ENCODE measurements at regions not wholly inside any gene's neighbourhood (a gene's known extent, or its start where the extent isn't known, plus 50 kb on each side); places are given as distances from the start of the nearest gene placed in this dataset.

DNA sequence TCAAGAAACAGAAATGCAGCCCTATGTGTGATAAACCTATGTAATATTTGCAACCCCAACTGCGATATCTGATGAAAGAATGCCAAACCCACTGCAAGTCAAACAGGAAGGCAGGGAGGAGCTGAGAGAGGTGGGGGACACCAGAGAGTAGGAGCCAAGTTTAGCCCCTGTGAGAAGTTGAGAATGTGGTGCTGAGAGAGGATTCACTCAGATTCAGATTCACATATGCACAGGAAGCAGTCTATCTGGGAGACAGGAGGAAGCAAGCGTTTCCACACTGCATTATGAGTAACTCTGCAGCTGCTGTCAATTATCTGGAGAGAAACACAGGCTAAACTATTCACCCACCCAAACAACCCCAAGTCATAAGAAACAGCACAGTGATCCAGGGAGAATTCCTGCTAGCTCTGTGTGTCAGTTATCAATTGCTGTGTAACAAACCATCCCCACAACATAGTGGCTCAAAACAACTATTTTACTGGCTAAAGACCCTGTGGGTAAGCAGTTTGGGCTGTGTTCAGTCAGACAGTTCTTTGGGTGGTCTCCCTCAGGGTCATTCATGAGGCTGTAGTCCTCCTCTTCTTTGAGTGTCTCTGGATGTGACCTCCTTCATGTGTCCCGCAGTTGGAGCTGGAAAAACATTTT, 161.9 kb upstream of the RAI14 start:
- H3K27ac ChIP-seq (ENCODE audit: low read length): no peak overlapping the region
- no peaks in the 10 kb centered on the region for H3K27me3 ChIP-seq (ENCODE audit: insufficient read depth, low read length)
- H3K9me3 ChIP-seq (ENCODE audit: insufficient read depth, low read depth, low read length): no peaks in the 10 kb centered on the region
- no peak overlapping the region for H3K9ac ChIP-seq (ENCODE audit: low read depth, low read length)
- peaks cover 17% of the 10 kb centered on the region for H3K4me1 ChIP-seq (ENCODE audit: insufficient read depth, low read length)
- no peaks in the 10 kb centered on the region for H3K36me3 ChIP-seq (ENCODE audit: insufficient read depth, low read depth, low read length)
- no peak overlapping the region for H3K4me3 ChIP-seq (ENCODE audit: low read length)

DNA sequence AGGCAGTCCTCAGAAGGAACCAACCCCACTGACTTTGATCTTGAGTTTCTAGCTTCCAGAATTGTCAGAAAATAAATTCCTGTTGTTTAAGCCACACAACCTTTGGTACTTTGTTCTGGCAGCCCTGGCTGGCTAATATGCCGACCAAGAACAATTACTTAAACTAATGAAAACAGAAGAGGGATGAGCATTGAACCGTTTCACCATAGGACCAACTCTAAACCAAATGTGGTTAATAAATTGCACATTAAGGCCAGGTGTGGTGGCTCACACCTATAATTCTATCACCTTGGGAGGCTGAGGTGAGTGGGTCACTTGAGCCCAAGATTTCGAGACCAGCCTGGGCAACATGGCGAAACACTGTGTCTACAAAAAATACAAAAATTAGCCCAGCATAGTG, 160.9 kb upstream of the RAI14 start:
- no peak overlapping the region for H3K4me3 ChIP-seq (ENCODE audit: low read length)
- H3K27ac ChIP-seq (ENCODE audit: low read length): no peak overlapping the region
- H3K27me3 ChIP-seq (ENCODE audit: insufficient read depth, low read length): no peaks in the 10 kb centered on the region
- no peak overlapping the region for H3K9ac ChIP-seq (ENCODE audit: low read depth, low read length)
- no peaks in the 10 kb centered on the region for H3K36me3 ChIP-seq (ENCODE audit: insufficient read depth, low read depth, low read length)
- no peaks in the 10 kb centered on the region for H3K9me3 ChIP-seq (ENCODE audit: insufficient read depth, low read depth, low read length)
- H3K4me1 ChIP-seq (ENCODE audit: insufficient read depth, low read length): peaks cover 16% of the 10 kb centered on the region

DNA sequence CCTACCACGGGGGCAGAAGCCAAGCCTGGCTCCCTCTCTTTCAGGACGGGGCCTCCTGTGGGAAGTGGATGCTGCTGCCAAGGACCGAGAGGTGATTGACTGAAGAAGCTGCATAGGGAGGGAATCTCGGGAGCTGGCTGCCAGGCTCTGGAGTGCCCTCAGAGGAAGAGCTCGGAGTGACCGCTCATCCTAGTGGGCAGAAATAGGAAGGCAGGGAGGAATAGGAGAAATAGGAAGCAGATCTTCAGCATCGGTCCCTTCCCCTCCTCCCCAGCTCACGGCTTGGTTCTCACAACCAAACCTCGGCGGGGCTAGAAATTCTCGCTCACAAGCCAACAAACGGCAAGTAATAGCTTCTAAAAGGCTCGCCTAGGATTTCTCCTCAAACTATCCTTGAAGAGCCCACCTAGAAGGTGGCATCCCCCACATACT, 159.9 kb upstream of the RAI14 start:
- Histone ChIP-seq H3K9me3 (ENCODE audit: insufficient read depth, low read depth, low read length) (no peaks in the 10 kb centered on the region), H3K4me3 (ENCODE audit: low read length) (no peak overlapping the region), H3K27me3 (ENCODE audit: insufficient read depth, low read length) (no peaks in the 10 kb centered on the region), H3K36me3 (ENCODE audit: insufficient read depth, low read depth, low read length) (no peaks in the 10 kb centered on the region), H3K4me1 (ENCODE audit: insufficient read depth, low read length) (peaks cover 9% of the 10 kb centered on the region), H3K9ac (ENCODE audit: low read depth, low read length) (no peak overlapping the region), H3K27ac (ENCODE audit: low read length) (no peak overlapping the region)

DNA sequence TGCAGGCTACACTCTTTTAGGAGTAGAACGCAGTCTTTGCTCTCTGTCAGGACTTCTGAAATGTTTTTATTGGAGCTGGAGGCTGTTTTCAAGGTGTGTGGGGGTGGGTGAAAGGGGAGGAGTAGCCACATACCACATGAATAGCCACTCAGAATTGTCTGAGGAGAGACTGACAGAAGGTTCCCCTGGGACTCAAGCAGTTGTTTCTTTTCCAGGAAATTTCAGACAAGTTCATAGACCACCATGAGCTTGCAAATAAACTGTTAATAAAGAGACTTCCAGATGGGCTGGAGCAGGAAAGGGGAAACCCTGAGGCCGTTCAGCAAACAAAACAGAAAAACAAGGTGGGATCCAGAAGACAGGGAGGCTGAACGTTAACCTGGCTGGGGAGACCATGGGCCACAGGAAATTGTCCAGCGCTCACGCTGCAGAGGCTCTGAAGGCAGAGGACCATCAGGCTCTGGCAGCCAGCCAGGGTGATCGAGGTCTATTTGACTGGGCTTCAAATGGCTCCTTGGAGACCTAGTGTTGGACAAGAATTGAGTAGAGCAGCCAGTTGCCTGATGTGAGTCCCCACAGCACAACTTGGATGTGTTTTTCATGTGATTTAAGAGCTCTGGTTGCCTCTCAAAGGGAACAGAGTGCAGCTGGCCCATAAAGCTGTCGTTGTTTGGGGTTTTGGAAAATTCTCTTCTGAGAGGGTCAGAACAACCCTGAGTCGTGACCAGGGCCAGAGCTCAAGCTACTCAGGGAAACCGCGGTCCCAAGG, 159.2 kb upstream of the RAI14 start:
- H3K36me3 ChIP-seq (ENCODE audit: insufficient read depth, low read depth, low read length): no peaks in the 10 kb centered on the region
- H3K27me3 ChIP-seq (ENCODE audit: insufficient read depth, low read length): no peaks in the 10 kb centered on the region
- H3K9me3 ChIP-seq (ENCODE audit: insufficient read depth, low read depth, low read length): no peaks in the 10 kb centered on the region
- H3K4me1 ChIP-seq (ENCODE audit: insufficient read depth, low read length): peaks cover 4% of the 10 kb centered on the region; the same call in 1 of the 2 replicates
- no peak overlapping the region for H3K4me3 ChIP-seq (ENCODE audit: low read length)
- H3K9ac ChIP-seq (ENCODE audit: low read depth, low read length): no peak overlapping the region
- no peak overlapping the region for H3K27ac ChIP-seq (ENCODE audit: low read length)

DNA sequence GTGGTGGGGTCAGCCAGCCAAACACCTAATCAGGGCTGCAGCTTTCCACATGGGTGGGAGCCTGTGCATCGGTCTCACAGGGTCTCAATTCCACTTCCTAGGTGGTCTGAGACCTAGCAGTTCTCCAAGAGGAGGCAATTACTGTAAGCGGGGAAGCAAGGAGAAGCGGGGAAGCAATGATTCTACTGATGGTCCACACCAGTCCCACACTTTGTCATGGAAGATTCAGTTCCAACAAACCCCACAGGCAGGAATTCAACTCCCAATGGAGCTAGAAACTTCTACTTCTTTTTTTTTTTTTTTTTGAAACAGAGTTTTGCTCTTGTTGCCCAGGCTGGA, 158.7 kb upstream of the RAI14 start:
- no peak overlapping the region for H3K27ac ChIP-seq (ENCODE audit: low read length)

DNA sequence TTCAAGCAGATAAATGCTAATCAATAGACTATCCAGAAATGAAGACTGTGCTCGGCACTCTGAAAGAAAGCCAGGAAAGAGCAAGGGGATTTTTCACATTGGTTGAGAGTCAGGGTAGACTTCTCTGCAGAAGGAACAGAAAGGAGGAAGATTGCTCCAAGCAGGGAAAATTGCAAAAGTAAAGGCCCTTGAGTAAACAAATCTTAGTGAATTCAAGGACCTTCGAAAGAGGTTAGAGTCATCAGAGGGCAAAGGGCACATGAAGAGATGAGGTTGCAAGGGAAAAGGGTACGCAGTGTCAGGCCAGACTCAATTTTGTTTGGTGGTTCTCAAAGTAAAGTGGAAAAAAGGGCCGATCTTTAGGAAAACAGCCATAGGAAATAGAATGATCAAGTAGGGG, 157.6 kb upstream of the RAI14 start:
- H3K9ac ChIP-seq (ENCODE audit: low read depth, low read length): no peak overlapping the region
- no peak overlapping the region for H3K4me3 ChIP-seq (ENCODE audit: low read length)
- peaks cover 4% of the 10 kb centered on the region; the same call in 1 of the 2 replicates for H3K4me1 ChIP-seq (ENCODE audit: insufficient read depth, low read length)
- no peak overlapping the region for H3K27ac ChIP-seq (ENCODE audit: low read length)
- H3K36me3 ChIP-seq (ENCODE audit: insufficient read depth, low read depth, low read length): no peaks in the 10 kb centered on the region
- no peaks in the 10 kb centered on the region for H3K9me3 ChIP-seq (ENCODE audit: insufficient read depth, low read depth, low read length)
- no peaks in the 10 kb centered on the region for H3K27me3 ChIP-seq (ENCODE audit: insufficient read depth, low read length)

More for the DNA sequence above, 158.7 kb upstream of the RAI14 start:
- H3K4me1 ChIP-seq (ENCODE audit: insufficient read depth, low read length): peaks cover 4% of the 10 kb centered on the region; the same call in 1 of the 2 replicates
- no peak overlapping the region for H3K9ac ChIP-seq (ENCODE audit: low read depth, low read length)
- H3K9me3 ChIP-seq (ENCODE audit: insufficient read depth, low read depth, low read length): no peaks in the 10 kb centered on the region
- no peaks in the 10 kb centered on the region for H3K27me3 ChIP-seq (ENCODE audit: insufficient read depth, low read length)
- no peak overlapping the region for H3K4me3 ChIP-seq (ENCODE audit: low read length)
- no peaks in the 10 kb centered on the region for H3K36me3 ChIP-seq (ENCODE audit: insufficient read depth, low read depth, low read length)

DNA sequence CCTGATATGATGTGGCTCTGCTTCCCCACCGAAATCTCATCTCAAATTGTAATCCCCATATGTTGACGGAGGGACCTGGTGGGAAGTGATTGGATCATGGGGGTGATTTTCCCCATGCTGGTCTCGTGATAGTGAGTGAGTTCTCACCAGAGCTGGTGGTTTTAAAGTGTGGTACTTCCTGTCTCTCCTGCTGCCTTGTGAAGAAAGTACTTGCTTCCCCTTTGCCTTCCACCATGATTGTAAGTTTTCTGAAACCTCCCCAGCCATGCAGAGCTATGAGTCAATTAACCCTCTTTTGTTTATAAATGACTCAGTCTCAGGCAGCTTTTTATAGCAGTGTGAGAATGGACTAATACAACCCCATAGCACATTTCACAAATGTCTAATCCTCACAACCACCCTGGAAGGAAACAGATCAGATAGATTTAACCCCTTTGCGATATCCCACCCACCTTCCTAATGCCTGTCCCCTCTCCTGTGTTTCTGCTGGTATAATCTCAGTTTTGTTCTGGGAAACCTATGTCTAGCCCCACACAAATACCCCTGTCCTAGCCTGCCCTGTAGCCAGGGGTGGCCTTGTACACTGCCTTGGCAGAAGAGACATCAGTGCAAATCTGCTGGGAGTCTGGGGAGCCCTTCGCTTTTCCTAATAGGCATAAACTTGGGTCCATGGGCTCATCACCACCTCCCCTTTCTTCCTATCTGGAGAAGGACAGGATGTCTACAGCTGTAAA, 157.0 kb upstream of the RAI14 start:
- H3K27ac ChIP-seq (ENCODE audit: low read length): no peak overlapping the region
- no peaks in the 10 kb centered on the region for H3K27me3 ChIP-seq (ENCODE audit: insufficient read depth, low read length)
- H3K4me1 ChIP-seq (ENCODE audit: insufficient read depth, low read length): peaks cover 4% of the 10 kb centered on the region; the same call in 1 of the 2 replicates

DNA sequence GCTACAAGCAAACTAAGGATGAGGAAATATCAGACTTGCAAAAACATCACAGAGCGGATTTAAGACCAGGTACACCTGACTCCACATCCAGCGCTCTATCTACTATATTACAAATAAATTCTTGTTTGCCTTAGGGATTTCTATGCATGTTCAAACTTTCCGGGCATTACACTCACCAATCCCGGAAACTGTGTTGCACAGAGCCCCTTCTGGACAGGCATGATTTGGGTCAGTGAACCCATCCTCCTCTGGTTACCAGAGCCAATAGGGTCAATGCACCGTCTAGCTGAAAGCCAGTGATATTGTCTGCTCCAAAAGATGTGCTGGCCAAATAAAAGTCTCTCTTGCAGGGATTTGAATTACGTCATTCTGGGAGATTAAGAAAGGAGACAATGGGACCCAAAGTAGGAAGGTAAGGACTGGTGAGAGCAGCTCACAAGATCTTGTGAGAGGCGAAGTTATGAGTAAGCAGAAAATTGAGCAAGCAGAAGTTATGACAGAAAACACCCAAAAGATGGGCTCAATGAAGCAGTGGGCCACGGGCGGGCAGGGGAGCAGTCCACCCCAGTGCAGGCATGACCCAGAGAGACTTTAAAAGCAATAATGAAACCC, 155.8 kb upstream of the RAI14 start:
- Histone ChIP-seq H3K4me1 (ENCODE audit: insufficient read depth, low read length) (peaks cover 4% of the 10 kb centered on the region; the same call in 1 of the 2 replicates), H3K27ac (ENCODE audit: low read length) (no peak overlapping the region), H3K36me3 (ENCODE audit: insufficient read depth, low read depth, low read length) (no peaks in the 10 kb centered on the region), H3K4me3 (ENCODE audit: low read length) (no peak overlapping the region), H3K9ac (ENCODE audit: low read depth, low read length) (no peak overlapping the region), H3K9me3 (ENCODE audit: insufficient read depth, low read depth, low read length) (no peaks in the 10 kb centered on the region), H3K27me3 (ENCODE audit: insufficient read depth, low read length) (no peaks in the 10 kb centered on the region)

More for the DNA sequence above, 157.0 kb upstream of the RAI14 start:
- Histone ChIP-seq H3K36me3 (ENCODE audit: insufficient read depth, low read depth, low read length) (no peaks in the 10 kb centered on the region), H3K9me3 (ENCODE audit: insufficient read depth, low read depth, low read length) (no peaks in the 10 kb centered on the region), H3K9ac (ENCODE audit: low read depth, low read length) (no peak overlapping the region), H3K4me3 (ENCODE audit: low read length) (no peak overlapping the region)

DNA sequence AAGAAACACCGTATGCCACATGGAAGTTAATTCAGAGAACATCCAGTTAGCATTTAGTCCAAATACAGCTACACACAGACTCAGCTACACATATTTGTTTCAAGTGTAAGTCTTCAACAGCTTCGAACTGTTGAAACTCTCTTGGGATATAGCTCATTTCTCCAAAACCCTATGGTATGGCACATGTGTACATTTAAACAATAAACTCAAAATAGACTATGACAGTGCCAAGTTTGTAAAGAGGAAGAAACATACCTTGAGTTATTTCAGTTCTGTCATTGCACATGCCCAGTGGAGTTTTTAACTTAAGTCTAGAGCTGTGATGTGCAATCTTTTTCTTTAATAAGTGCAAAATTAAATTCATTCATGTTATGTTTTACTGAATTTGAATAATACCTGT, 155.1 kb upstream of the RAI14 start:
- Histone ChIP-seq H3K36me3 (ENCODE audit: insufficient read depth, low read depth, low read length) (no peaks in the 10 kb centered on the region), H3K4me1 (ENCODE audit: insufficient read depth, low read length) (peaks cover 4% of the 10 kb centered on the region; the same call in 1 of the 2 replicates), H3K27me3 (ENCODE audit: insufficient read depth, low read length) (no peaks in the 10 kb centered on the region), H3K4me3 (ENCODE audit: low read length) (no peak overlapping the region), H3K9ac (ENCODE audit: low read depth, low read length) (no peak overlapping the region), H3K9me3 (ENCODE audit: insufficient read depth, low read depth, low read length) (no peaks in the 10 kb centered on the region), H3K27ac (ENCODE audit: low read length) (no peak overlapping the region)

DNA sequence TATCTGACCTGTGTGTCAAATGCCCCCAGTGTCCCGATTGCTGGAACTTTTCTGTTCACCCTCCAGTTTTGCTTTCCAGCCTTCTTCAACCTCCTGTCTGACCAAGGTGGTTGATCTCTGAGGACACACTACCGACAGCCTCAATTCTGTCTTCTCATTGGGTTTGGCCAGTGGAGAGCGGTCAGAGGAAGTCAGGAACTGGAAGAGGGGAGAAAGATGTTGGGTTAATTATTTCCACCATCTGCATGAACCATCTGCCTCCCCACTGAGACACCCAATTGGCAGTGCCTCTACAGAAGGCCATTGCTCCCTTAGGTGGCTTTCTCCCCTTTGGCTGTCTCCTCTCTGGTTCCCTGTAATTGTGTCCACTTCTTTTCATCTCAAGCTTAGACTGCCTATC, 154.3 kb upstream of the RAI14 start:
- Histone ChIP-seq H3K4me3 (ENCODE audit: low read length) (no peak overlapping the region), H3K27ac (ENCODE audit: low read length) (no peak overlapping the region), H3K9me3 (ENCODE audit: insufficient read depth, low read depth, low read length) (no peaks in the 10 kb centered on the region), H3K36me3 (ENCODE audit: insufficient read depth, low read depth, low read length) (no peaks in the 10 kb centered on the region), H3K27me3 (ENCODE audit: insufficient read depth, low read length) (no peaks in the 10 kb centered on the region), H3K9ac (ENCODE audit: low read depth, low read length) (no peak overlapping the region), H3K4me1 (ENCODE audit: insufficient read depth, low read length) (no peaks in the 10 kb centered on the region)

DNA sequence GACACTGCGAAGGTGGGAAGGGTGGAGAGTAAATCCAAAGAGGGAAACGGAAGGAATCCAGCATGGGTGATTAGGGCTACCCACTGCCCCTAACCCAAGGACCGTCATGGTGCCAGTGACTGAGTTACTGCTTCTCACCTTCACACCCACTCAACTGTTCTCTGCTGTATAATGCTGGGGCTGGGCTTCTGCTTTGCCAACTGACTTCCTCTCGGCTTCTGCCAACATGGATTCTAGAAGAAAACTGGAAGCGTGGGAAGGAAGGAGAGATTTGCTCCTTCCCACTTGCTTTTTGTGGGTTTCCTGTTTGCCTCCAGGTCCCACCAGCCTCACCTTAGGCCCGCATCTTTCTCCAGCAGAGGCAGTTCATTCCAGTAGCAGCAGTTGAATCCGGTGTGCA, 153.5 kb upstream of the RAI14 start:
- H3K4me3 ChIP-seq (ENCODE audit: low read length): no peak overlapping the region
- H3K27me3 ChIP-seq (ENCODE audit: insufficient read depth, low read length): no peaks in the 10 kb centered on the region
- no peak overlapping the region for H3K27ac ChIP-seq (ENCODE audit: low read length)
- H3K4me1 ChIP-seq (ENCODE audit: insufficient read depth, low read length): no peaks in the 10 kb centered on the region
- no peaks in the 10 kb centered on the region for H3K36me3 ChIP-seq (ENCODE audit: insufficient read depth, low read depth, low read length)
- no peak overlapping the region for H3K9ac ChIP-seq (ENCODE audit: low read depth, low read length)
- no peaks in the 10 kb centered on the region for H3K9me3 ChIP-seq (ENCODE audit: insufficient read depth, low read depth, low read length)

Measured in iPS-20b (cell line).